Gastroesophageal sphincter (tissue), 3 donors: ENCODE measurements at regions not wholly inside any gene's neighbourhood (a gene's known extent, or its start where the extent isn't known, plus 50 kb on each side); places are given as distances from the start of the nearest gene placed in this dataset.

Experiments
- EP300 ChIP-seq: sonication (generic); formaldehyde crosslinking; IDR thresholded peaks from one replicate; pipeline ENCODE4 v1.6.1; 2017; ENCODE audit warnings: antibody characterized with exemption, mild to moderate bottlenecking
- POLR2A ChIP-seq, 2 donors: fragments of 450-650 bp; IDR thresholded peaks; one replicate each; pipeline ENCODE4 v1.6.1; 2017; ENCODE audit warnings: antibody characterized with exemption in 2 of 2, mild to moderate bottlenecking in 2 of 2, moderate library complexity in 1 of 2
- POLR2AphosphoS5 ChIP-seq: sonication (generic); formaldehyde crosslinking; IDR thresholded peaks from one replicate; pipeline ENCODE4 v1.6.1; 2017; ENCODE audit warnings: antibody characterized with exemption
- TF ChIP-seq, protein P1 (sequence below), 4 experiments: fragments of 200-600 bp in 2 of 4; fragments of 450-650 bp in 2 of 4; sonication (generic) in 1 of 4; IDR thresholded peaks; one replicate each; pipeline ENCODE4 v1.5.1; 2017 to 2019; ENCODE audit warnings: antibody characterized with exemption in 4 of 4, mild to moderate bottlenecking in 2 of 4, moderate library complexity in 2 of 4

DNA sequence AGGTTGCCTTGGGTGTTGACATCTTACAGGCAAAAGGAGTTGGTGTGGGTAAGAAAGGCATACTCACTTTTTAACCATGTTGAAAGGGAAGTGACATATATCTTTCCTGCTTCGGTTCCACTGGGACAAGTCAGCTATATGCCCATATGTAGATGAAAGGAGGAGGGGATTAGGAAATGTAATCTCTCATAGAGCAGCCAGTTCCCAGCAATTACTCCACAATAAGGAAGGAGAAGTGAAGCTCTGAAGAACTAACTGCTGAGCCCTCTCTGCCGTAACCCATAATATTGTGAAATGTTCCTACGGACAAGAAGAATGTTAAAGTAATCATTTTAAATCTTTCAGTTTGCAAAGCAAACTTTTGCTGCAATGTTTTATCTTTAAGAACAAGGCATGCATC is 82.2 kb downstream of the EDNRB start:
- TF ChIP-seq, protein P1, sequence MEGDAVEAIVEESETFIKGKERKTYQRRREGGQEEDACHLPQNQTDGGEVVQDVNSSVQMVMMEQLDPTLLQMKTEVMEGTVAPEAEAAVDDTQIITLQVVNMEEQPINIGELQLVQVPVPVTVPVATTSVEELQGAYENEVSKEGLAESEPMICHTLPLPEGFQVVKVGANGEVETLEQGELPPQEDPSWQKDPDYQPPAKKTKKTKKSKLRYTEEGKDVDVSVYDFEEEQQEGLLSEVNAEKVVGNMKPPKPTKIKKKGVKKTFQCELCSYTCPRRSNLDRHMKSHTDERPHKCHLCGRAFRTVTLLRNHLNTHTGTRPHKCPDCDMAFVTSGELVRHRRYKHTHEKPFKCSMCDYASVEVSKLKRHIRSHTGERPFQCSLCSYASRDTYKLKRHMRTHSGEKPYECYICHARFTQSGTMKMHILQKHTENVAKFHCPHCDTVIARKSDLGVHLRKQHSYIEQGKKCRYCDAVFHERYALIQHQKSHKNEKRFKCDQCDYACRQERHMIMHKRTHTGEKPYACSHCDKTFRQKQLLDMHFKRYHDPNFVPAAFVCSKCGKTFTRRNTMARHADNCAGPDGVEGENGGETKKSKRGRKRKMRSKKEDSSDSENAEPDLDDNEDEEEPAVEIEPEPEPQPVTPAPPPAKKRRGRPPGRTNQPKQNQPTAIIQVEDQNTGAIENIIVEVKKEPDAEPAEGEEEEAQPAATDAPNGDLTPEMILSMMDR (IDR thresholded peaks at IDR 0.05) = no peak
- TF ChIP-seq POLR2A (IDR thresholded peaks at IDR 0.05) (no peak), EP300 (no peak), POLR2AphosphoS5 (no peak)
